ENCODE measurements at regions not wholly inside any gene's neighbourhood (a gene's known extent, or its start where the extent isn't known, plus 50 kb on each side); places are given as distances from the start of the nearest gene placed in this dataset.

GRCh38 chr11:86726770-86727504 is 54.5 kb upstream of the ME3 start:
- no peak for DNase-seq (ENCODE audit: extremely low read depth in 1 of 2, low read depth in 1 of 2)

DNA sequence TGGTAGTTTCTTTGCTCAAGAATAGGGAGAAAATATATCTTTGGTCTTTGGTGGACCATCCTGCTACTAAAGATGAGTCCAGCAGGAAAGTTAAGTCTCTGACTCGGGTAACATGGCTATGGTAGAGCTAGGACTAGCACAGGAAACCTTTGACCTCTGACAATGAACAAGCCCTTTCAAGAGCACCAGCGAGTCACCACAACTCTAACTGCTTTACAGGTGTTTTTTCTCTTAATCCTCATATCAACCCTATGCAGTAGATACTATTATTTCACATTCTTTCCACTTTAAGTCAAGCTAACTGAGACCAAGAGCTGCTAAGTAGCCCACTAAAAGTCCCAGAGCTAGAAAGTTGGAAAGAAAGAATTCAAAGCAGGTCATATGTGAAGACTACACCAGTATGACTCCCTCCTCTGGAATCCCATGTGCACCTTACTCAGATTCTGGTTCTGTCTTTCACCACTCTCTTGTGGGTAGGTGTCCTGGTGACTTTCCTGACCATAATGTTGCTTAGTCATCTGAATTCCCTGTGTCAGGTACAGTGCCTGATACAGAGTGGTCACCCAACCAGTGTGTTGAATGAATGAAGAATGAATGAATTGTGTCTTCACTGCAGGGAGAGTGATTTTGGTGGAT is 53.8 kb upstream of the ME3 start:
- no peak for DNase-seq (ENCODE audit: extremely low read depth in 1 of 2, low read depth in 1 of 2)

DNA sequence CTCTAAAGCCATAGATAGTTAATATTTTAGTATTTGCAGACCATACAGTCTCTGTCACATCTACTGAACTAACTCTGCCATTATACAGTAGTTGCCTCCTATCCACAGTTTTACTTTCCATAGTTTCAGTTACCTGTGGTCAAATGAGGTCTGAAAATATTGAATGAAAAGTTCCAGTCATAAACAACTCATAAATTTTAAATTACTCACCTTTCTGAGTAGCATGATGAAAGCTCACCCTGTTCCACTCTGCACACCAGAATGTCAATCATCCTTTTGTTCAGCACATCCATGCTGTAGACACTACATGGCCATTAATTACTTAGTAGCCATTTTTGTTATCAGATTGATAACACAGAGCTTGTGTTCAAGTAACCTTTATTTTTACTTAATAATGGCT is 51.7 kb upstream of the ME3 start:
- DNase-seq (ENCODE audit: extremely low read depth in 1 of 2, low read depth in 1 of 2) = no peak

GRCh38 chr11:86723281-86723680 is 50.9 kb upstream of the ME3 start:
- DNase-seq (ENCODE audit: extremely low read depth in 1 of 2, low read depth in 1 of 2) = no peak

GRCh38 chr11:86722748-86723147 is 50.3 kb upstream of the ME3 start:
- no peak for DNase-seq (ENCODE audit: extremely low read depth in 1 of 2, low read depth in 1 of 2)

Data from stimulated activated CD8-positive, alpha-beta memory T cell treated with anti-CD3 and anti-CD28 coated beads, Interleukin-7, amount 100 ng/mL, for 48 hours (primary cell).